CD4-positive, alpha-beta T cell treated with Interleukin-2 at 100 ng/mL for 4 hours (primary cell): ENCODE measurements at regions not wholly inside any gene's neighbourhood (a gene's known extent, or its start where the extent isn't known, plus 50 kb on each side); places are given as distances from the start of the nearest gene placed in this dataset.
"Not testable (repeated sequence)": the region's sequence is repeated elsewhere in the genome, so short reads cannot be mapped to it uniquely, and the experiment has no call there.

ENCODE experiments used
- DNase-seq: peaks from one replicate; pipeline ENCODE4 v3.0.0-alpha.2; 2020; ENCODE audit warnings: low spot score

DNA sequence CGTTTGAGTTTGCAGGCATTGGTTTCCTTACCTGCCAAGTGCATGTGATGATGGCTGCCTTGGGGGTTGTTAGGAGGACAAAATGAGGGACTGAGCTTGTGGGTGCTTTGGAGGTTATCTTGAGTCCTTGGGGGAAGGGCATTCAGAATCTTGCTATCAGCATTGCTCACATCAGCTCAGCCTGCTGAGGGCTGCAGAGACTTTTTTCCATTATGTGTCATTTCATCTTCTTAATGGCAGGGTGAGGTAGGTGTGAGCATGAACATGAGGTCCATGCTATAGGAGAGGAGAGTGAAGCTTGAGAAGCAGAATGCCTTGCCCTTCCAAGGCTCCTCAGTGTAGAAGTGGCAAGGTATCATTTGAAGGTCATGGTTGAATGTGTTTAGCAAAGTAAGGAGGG, 112.3 kb downstream of the MIAT start:
- DNase-seq = no peak

DNA sequence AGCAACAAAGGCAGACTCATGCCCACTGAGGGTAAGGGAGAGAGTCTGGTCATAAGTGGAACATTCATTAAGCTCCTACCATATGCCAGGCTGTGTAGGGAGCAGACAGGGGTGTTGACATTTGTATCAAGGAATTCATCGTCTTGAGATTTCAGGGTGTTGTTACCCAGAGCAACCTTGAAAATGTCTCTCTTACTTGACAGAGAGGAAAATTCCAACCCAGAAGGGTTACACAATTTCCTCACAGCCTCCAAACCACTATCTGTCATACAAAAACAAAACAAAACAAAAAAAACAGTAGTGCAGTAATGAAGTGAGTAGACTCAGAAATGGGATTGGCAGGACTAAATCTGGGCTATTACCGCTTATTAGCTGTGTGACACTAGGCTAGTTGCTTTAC, 113.2 kb downstream of the MIAT start:
- DNase-seq = no peak

DNA sequence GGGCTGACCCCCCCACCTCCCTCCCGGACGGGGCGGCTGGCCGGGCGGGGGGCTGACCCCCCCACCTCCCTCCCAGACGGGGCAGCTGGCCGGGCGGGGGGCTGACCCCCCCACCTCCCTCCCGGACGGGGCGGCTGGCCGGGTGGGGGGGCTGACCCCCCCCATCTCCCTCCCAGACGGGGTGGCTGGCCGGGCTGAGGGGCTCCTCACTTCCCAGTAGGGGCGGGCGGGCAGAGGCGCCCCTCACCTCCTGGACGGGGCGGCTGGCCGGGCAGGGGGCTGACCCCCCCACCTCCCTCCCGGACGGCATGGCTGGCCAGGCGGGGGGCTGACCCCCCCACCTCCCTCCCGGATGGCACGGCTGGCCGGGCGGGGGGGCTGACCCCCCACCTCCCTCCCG, 115.7 kb downstream of the MIAT start:
- not testable (repeated sequence) for DNase-seq

DNA sequence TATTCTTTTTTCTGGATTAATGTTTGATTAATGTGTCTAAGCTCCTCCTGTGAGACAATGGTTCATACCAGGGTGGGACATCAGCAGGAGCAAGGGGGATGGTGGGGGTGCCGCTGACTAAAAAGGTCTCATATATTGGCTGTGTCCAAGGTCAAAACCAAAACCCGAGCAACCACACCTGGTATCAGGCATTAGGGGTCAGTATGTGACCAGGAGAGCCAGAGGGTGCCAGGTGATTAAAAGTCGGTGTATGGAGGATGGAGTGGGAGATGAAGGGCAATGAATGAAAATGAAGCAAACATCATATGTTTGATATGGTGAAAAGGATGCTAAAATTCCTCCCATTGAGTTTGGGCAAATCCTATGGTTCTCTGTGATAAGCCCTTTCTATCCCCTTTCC, 118.0 kb downstream of the MIAT start:
- DNase-seq = no peak

DNA sequence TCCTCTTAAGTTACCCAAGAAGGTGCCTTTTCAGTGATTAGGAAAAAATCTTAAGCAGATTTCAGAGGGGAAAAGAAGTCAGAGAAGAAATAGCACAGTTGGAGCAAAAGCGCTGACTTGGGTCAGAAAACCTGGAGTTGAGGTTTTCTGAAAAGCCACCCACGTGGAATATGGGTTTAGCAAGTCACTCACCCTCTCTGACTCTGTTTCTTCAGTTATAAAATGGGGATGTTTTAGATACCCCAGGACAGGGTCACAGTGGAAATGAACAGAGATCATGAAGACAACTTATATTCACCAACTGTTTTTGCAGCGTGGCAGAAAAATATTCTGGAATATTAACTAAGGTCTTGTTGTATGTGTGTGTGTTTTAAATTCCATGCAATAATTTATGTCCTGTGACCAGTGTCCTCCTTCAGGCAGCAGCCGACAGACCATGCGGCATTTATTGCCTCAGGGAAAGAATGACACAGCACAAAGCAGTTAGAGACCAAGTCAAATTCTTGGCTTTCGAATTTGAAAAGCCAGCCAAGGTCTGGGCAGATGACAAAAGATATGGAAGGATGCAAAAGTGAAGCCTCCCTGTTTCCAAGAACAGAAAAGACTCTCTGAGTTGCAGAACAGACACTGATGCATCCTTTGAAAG, 119.9 kb downstream of the MIAT start:
- no peak for DNase-seq

DNA sequence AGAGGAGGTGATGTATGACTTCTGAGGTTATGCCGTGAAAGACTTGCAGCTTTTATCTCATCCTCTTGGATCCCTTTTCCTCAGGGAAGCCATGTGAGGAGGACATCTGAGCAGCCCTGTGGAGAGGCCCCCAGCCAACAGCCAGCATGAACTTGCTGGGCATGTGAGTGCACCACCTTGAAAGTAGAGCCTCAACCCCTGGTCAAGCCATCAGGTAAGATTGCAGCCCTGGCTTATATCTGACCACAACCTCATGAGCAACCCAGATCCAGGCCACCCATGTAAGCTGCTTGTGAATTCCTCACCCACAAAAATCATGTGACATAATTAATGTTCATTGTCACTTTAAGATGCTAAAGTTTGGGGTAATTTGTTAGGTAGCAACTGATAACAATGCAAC, 121.0 kb downstream of the MIAT start:
- DNase-seq = no peak

DNA sequence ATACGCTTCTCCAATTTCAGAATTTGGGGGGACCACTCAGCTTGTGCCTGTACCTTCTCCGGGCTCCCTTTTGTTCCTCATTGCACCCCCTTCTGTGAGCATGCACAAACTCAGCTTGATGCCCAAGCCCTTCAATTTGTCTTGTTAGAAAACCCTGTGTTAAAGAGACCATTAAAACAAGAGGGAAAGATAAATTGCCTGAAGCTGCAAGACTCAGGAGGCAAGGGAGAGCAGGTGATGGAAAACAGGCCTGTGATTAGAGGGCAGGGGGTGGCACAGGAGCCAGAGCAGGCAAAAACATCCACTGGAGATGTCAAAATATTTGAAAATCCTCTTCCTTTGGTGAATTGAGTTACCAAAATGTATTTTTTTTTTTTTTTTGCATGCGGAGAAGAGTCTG, 121.7 kb downstream of the MIAT start:
- no peak for DNase-seq

DNA sequence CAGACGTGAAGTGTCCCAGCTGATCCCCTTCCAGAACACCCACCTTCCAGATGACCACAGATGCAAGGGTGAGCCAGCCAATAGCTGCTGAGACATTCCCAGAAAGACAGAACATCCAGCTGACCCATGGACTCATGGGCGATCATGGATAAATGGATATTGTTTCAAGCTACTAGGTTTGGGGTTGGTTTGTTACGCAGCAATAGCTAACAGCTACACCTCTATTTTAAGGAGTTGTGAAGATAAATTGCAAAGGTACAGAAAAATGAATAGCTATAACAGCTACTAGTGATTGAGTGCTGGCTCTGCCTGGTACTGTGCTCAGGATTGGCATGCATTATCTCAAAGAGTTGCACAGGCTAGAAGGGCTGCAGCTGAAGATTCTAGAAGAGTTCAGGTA, 122.5 kb downstream of the MIAT start:
- no peak for DNase-seq

DNA sequence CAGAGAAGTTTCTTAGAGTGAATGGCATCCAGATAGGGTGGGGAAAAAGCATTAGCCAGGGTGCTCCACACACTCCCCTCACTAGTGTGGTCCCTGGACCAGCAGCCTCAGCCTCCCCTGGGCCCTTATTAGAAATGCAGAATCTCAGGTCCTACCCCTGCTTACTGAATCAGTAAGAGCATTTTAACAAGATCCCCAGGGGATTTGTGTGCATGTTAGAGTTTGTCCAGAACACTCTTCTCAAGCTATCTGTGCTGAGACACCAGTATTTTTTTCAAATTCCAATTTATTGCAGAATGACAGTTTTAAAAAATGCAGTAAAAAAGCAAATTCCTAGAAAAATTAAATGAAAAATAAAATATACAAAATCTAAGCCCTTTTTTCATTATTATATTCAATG, 123.1 kb downstream of the MIAT start:
- DNase-seq = no peak

DNA sequence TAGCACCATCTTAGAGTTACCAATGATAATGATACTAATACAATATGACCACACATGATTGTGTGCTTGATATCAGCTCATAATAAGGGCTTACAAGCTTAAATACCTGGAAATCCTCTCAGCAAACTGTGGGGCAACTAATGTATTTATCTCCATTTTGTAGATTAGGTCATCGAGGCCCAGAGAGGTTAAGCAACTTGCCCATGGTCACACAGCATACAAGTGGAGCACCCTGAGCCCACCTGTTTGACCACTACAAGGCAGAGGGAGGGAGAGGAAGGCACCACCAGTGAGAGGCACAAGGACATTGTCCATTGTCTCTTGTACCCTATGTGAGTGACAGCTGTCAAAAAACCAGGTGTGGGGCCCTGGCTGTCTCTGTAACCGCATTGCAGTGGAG, 123.7 kb downstream of the MIAT start:
- no peak for DNase-seq

DNA sequence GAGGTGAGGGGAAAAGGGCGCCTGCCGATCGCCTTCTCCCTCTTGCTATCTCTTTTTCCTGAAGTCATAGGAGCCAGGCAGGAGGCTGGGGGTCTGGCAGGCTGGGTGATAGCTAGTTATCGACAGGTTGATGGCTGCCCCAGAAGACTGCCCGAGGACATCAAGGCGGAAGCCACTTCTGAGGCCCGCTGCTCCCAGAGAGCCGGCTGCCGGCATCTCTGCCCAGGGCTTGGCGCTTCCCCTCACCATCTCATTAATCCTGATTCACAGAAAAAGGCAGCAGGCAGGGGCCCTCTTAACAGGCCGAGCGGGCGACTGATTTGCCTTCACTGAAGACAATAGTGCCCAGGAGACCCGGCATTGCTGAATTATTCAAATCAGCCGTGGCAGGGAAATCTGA, 124.2 kb downstream of the MIAT start:
- no peak for DNase-seq

DNA sequence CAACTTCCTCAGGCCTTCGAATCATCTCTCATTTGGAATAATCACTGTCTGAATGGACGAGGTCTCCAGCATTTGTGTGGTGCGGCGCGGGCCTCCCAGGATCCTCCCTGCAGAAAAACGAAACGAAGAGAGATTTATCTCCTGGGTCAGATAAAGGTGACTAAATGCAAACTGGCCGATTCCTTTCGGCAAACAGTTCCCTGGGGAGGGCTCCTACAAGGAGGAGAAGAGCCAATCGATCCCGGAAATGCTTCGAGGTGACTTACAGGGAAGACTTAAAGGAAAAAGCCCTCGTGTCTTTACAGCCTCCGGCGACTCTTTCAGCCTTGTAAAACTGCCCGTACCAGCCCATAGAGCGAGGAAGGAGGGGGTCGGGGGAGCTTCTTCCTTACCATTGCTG, 126.5 kb downstream of the MIAT start:
- DNase-seq = no peak

DNA sequence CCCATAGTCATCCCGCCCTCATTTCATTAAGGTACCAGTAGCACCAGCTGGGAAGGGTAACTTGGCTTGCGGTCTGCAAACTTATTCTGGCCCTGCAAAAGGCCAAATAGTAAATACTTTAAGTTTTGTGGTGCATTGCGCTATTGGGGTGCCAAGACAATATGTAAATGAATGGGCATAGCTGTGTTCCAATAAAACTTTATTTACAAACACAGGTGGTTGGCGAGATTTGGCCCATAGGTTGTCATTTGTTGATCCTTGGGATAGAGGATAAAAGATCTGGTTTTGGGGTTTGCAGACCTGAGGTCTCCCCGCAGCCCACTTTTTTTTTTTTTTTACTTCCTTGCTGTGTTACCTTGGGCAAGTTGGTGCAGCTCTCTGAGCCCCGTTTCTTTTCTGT, 127.4 kb downstream of the MIAT start:
- DNase-seq = no peak

DNA sequence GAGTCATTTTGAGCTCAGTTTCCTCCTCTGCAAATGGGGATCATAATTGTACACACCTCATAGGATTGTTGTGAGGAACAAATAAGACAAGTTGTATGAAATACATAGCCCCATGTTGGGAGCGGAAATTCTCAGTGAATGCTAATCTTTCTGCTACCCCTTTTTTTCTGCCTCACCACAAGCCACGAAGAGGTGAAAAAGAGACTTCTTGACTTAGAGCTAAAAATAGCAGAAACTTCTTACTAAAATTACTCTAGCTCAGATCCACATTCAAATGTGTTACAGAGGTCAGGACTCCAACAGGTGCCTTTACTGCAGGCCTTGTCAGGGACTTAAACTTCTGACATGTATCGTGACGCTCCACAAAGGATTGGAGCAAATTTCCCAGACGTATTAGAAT, 128.5 kb downstream of the MIAT start:
- no peak for DNase-seq

DNA sequence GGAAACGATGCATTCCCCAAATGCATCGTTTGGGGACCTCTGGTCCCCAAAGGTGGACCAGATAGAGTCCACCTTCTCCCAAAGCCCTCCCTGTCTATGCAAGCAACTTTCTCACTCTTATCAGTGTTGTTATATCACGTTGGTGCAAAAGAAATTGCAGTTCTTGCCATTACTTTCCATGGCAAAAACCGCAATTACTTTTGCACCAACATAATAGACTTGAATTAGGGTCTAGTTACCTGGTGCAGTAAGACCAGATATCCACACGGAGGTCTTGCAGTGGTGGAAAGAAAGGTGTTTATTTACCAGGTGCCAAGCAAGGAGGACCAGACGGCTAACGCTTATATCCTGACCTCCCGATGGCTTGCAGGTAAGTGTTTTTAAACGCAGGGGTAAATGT, 129.0 kb downstream of the MIAT start:
- DNase-seq = no peak

DNA sequence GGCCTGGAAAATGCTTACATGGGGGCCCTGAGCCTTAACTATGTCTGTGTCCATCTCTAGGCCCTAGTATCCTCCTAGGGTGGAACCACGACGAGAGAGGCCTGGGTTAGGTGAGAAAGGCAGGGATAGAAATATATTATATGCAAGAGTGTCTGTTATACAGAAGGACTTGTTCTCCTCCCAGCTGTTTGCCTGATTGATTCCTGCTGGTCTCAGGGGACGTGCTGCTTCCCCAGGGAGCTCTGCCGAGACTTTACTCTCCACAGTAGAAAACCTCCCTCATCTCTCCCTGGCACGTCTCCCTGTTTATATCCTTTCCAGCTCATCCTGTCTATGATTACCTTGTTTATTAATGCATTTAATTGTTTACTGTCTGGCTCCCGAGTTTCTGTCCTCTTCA, 132.6 kb downstream of the MIAT start:
- DNase-seq = no peak

DNA sequence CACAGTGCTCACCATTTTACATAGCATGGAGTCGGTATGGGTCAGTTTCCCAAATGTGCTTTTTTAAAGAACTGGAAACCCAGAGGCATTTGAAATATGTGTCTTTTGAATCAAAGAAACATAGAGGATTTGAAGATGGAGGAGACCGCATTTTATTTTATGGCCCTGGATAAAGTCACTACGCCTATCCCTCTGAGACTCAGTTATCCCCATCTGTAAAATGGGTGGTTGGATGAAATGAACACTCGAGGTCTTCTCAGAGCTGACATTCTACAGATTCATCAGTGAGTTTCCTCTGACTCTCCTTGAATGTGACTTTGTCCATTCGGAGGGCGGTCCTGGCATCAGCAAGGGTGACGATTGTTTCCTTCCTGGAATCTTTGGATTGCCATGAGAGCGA, 135.1 kb downstream of the MIAT start:
- no peak for DNase-seq

DNA sequence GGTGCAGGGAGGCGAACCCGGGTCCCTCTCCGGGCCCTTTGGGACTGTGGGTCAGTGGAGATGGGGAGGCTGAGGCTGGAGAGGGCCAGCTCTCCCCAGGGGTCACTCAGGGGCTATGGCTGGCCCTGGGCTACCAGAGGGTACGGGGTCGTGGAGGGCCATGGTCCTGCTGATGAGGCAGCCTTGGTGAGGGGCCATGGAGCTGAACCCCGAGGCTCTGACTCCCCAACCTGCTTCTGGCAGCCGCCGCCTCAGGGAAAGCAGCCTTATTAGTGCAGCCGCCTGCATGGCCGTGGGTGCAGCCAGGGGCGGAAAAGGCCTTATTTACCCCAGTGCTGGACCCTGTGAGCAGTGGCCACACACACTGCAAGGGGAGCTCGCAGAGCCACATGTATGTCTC, 139.4 kb downstream of the MIAT start:
- DNase-seq = no peak

DNA sequence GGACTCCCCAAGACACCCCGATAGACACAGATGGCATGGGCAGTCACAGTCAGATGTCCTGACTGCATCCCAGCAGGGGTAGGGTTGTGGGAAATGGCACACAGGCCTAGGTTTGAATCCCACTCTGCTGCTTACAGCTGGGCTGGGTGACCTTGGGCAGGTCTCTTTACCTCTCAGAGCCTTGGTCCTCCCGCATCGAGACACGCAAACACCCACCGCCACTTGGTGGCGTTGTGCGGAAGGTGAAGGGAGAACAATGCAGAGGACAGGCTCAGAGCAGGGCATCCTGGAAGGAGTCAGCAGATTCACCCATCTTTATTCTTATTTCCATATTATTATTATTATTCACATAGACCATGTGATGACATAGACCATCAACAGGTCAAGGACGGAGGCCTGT, 140.5 kb downstream of the MIAT start:
- no peak for DNase-seq

DNA sequence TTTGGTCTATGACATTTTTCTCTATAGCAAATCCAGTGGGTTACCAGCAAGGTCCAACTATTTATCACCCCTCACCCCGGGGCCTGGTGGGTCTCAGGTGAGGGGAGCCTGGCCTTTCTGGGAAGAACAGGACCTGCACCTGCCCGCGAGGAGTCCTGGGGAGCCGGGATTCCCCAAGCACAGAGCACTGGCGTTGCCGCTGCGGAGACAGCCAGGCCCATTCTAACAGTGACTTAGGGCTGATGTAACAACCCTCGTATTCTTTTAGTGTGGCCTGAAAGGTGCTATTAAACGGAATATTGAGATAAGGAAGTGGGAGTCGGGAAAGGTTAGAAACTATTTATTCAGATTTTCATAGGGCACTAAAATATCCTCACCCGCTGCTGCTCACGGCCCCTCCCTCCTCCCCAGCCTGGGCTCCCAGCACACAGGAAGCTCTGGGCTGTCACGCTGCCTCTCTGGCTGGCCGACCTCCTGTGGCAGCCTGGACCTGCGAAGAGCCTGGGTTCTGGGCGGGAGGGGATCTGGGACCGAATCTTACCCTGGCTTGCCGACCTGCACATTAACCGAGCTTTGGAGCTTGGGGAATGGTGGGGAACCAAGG, 141.2 kb downstream of the MIAT start:
- DNase-seq = no peak

DNA sequence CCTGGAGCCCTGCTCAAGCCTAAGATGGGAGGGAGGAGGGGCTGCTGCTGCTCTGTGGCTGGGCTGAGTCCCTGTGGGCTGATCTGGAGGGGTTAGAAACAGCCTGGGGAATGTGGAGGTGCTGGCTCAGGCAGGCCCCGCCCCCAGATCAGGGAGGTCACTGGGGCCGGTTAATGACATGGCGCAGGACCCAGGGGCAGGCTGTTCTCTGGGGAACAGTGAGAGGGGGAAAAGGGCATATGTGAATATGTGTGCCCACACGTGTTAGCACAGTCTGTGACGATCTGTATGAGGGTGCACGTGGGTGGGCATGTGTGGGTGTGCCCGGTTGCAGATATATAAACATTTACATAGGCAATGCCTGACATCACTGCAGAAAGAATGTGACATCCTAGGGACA, 143.5 kb downstream of the MIAT start:
- DNase-seq = no peak

DNA sequence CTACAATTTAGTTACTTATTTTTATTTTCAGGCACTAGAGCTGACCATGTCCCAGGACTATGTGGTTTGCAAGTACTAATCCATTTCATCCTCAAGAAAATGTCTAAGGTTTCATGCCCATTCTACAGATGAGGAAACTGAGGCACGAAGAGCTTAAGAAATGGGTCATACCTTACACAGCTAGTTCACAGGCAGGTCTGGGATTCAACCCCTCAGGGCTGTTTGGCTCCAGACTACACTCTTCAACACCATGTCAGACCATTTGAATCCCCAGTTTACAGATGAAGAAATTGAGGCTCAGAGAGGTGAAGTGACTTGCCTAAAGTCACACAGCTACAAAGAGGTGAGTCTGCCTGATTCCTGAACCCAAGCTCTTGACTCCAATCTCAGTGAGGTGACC, 144.1 kb downstream of the MIAT start:
- no peak for DNase-seq

DNA sequence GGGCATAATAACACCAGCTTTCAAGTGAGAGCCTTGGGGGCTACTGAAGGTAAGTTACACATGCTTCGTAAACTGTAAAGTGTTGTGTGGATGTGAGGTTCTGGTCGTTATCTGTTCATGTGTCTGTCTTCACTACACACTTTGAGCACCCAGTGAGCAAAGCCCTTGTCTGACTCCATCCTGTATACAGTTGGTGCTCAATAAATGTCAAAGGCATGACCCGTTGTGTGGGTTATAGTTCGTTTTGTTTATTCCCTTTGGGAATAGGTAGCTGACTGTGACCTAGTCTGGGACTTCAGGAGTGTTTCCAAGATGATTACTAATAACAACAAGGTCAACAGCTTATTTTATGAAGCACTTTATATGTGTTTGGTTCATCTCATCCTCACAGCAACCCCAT, 146.9 kb downstream of the MIAT start:
- no peak for DNase-seq

DNA sequence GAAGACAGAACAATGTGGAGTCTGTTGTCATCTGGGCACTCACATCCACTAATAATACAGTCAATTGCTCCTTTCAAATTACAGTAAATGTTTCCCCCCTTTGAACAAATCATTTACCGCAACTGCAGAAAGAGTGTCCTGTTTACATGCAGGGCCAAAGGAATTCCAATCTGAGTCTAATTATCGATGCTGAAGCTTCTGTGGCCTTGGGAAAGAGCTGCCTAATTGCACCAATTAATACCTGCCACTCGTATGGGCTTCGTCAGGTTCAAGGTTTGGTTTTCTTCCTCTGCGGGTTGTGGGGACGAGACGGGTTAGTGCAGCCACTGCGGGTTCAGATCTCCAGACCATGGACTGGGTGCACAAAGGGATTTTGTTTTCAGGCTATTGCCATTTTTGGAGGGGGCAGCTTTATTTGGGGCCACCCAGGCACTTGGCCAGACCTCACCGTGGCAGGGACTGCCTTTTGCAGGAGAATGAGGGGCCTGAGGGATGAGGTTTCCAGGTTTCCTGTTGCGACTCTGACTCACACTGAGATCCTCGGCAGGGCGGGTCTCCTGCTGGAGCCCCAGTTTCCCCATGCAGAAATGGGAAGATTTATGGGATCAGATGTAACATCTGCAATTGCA, 147.6 kb downstream of the MIAT start:
- DNase-seq = no peak
